Left hindlimb (tissue), 1 donor: ENCODE measurements at regions not wholly inside any gene's neighbourhood (a gene's known extent, or its start where the extent isn't known, plus 50 kb on each side); places are given as distances from the start of the nearest gene placed in this dataset.

Source experiments
- DNase-seq: peaks from one replicate; pipeline ENCODE4 v3.0.0-alpha.2; 2018

- DNase-seq = no peak
Measured at GRCh38 chr16:48879223-48880122, 269.5 kb upstream of the N4BP1 start.

DNA sequence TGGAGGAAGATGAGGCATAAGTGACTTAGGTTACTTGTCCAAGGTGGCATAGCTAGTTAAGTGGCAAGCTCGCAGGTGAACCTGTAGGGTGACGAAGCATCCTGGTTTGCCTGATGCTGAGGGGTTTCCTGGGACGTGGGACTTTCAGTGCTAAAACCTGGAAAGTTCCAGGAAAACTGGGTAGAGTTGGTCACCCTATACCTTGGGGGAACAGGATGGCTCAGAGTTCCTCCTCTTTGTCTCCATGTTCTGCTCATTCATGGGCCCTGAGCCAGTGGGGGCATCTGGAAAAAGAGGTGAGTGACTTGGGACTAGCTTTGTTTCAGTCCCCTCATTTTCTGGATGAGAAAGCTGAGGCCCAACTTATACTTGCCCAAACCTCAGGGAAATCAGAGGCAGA lies 268.0 kb upstream of the N4BP1 start:
- no peak for DNase-seq

- no peak for DNase-seq
Measured at GRCh38 chr16:48870141-48870540, 260.2 kb upstream of the N4BP1 start.

DNA sequence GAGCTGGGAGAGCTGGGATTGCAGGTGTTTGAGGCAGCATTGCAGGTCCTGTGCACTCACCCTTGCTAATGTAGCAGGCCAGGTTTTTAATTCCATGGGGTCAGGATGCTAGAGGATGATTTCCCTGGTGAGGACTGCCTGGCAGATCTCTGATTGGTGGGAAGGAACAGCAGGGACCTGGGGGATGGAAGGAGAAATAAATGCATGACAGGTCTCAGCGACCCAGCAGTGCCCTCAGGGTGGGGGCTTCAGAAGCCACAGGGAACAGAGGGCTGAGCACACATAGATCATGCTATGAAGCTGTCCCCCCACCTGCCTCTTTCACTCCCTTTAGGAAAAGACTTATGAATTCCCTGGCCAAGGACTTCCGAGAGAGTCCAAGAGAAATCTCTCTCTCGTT lies 255.5 kb upstream of the N4BP1 start:
- DNase-seq = no peak

DNA sequence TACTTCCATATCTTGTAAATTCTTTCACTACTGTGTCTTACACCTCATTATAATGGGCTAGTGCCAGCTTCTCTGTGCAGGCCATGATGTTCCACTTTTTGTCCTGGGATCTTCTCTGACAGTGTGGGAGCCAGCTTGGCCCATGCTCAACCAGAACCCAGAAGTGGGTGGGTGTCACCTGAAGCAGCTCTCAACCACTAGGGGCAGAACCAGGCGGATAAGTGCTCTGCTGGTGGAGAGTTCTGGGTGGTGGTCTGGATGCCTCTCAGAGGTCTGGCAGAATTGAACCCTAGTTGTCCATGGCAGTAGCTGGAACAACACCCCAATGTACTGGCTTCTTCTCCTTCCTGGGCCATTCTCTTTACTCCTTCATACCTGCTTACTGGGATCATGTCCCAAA lies 254.1 kb upstream of the N4BP1 start:
- no peak for DNase-seq

- no peak for DNase-seq
Measured at GRCh38 chr16:48862087-48862532, 252.1 kb upstream of the N4BP1 start.

GRCh38 chr16:48860341-48860740 lies 250.4 kb upstream of the N4BP1 start:
- no peak for DNase-seq

GRCh38 chr16:48852951-48853350 lies 243.0 kb upstream of the N4BP1 start:
- DNase-seq = no peak

DNA sequence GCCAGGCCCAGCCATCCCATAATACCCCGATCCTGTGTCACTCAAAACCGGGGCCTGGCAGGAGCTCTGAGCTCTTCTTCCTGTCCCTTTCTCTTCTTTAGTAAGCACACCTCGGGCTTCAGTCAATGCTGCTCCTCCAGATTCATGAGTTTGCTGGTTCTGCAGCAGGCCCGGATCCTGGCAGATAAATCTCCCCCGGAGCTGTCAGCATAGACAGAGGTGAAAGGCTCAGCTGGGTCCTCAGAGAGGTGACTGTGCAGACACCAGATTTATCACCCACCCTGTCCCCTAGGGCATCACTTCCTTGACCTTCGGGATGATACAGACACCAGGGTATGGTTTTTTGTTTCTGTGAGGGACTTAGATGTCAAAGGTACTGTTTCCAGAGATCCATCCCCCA lies 242.5 kb upstream of the N4BP1 start:
- no peak for DNase-seq

DNA sequence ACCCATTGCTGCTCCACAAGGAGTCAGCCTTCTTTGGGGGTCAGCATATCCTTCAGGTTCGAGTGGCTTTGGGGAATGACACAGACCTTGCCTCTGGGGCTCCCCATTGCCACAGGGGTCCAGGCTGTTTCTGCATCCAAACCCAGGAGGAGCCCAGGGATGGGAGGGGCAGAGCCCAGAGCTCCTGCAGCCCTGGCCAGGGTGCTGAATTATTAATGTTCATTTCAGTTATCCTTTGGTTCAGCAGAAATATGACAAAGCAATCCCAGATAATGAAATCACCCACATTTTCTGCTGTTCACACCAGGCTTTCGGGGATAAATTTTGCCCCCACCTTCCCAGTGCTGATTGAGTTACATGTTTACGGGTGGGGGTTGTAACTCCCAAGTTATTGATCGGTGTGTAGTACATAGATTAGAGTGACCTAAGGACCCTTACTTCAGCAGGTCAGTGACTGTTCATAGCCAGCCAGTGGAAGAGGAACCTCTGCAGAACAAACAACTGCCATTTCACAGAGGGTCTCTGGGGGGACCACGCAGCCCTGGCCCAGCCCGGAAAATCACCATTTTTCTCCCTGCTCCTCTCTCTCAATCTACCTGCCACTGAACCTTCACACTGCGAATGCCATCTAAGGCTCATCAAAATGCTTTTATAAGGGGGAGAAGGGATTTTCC lies 240.3 kb upstream of the N4BP1 start:
- no peak for DNase-seq

DNA sequence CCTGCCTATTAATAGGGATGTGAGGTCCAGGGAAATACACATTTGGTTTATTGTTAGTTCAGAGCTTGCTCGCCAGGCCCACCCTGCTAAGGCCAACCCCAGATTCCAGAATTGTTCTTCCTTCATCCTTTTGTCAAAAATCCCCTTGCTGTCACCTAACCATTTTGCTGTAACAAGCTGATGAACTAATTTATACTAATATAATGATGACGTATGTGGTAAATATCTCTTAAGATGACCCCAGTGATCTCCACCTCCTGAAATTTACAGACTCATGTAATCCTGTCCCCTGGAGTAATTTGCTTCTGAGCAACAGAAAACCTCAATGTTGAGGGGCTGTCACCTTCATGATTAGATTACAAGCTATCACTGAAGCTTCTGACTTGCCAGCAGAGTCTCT lies 236.3 kb upstream of the N4BP1 start:
- DNase-seq = no peak

- no peak for DNase-seq
Measured at GRCh38 chr16:48845261-48845660, 235.3 kb upstream of the N4BP1 start.

- no peak for DNase-seq
Measured at GRCh38 chr16:48838349-48838748, 228.4 kb upstream of the N4BP1 start.

DNA sequence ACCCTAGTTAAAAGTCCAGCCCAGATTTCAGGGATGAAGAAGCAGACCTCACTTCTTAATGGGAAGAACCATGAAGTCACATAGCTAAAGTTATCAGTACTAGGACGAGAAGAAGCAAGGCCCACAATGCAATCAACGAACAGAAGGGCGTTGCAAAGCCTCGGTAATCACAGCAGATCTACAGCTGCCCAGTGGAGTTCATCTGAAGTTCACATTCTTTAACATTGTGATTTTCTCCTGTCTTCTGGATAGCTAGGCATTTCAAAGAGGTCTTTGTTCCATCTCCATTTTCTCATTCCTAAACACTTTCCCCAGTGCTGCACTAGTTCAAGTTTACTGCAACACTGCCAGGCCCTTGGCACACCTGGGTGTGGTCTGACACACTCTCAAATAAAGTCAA lies 226.7 kb upstream of the N4BP1 start:
- no peak for DNase-seq

DNA sequence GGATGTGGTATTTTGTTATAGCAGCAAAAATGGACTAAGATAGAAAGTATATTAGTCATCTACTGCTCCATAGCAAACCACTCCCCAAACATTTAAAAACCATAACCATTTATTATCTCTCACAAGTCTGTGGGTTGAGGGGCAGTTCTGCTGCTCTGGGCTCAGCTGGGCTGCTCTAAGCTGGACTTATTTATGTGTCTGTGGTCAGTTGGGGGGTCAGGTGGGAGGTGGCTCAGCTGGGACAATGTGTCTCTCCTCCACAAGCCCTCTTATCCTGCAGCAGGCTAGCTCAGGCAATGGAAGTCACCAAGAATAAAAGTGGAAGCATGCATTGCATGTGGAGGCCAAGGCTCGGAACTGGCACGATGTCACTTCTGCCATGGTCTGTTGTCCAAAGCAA lies 226.1 kb upstream of the N4BP1 start:
- no peak for DNase-seq

GRCh38 chr16:48834576-48834975 lies 224.6 kb upstream of the N4BP1 start:
- DNase-seq = no peak

DNA sequence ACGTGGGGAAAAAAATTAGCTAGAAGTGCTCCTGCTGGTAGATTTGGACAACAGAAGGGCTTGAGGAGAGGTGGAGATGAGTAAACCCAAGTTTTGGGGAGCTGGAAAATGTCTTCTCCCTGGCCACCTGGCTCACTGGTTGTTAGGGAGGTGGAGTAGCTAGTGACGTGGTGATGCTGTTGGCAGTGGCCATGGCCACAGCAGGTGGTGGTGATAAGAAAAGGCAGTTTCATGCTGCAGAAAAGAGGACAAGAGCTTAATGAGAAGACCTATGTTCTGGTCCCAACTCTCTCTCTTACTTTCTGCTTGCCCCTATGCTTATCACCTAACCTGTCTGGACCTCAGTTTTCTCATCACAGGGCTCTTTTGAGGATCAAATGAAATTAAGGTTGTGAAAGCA lies 223.5 kb upstream of the N4BP1 start:
- no peak for DNase-seq

DNA sequence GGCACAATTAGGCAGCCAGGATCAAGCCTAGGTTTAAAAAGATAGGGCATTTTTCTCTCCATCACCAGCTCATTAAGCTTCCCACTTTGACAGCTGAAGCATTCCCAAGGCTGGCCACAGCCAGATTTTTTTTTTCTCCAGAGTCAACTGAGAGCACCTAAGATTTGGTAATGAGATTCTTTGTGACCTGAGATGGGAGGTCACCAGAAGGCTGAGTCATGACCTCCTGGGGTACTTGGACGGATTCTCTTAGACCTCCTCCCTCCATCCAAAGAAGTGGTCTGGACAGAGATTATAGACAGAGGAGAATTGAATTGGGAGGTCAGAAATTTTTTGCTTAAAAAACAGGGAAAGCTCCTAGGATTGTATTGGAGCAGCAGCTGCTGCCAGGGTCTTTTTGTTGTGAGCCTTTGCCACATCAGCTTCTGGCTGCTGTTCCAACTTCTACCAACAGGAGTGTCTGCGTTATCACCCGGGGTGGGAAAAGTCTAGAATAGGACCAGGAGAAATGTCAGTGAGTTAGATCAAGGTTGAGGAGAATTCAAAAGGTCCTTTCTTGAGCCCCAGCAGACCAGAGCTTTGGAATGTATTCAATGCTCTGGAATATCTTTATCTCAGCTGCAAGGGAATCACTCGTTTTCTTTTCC lies 221.2 kb upstream of the N4BP1 start:
- DNase-seq = no peak

DNA sequence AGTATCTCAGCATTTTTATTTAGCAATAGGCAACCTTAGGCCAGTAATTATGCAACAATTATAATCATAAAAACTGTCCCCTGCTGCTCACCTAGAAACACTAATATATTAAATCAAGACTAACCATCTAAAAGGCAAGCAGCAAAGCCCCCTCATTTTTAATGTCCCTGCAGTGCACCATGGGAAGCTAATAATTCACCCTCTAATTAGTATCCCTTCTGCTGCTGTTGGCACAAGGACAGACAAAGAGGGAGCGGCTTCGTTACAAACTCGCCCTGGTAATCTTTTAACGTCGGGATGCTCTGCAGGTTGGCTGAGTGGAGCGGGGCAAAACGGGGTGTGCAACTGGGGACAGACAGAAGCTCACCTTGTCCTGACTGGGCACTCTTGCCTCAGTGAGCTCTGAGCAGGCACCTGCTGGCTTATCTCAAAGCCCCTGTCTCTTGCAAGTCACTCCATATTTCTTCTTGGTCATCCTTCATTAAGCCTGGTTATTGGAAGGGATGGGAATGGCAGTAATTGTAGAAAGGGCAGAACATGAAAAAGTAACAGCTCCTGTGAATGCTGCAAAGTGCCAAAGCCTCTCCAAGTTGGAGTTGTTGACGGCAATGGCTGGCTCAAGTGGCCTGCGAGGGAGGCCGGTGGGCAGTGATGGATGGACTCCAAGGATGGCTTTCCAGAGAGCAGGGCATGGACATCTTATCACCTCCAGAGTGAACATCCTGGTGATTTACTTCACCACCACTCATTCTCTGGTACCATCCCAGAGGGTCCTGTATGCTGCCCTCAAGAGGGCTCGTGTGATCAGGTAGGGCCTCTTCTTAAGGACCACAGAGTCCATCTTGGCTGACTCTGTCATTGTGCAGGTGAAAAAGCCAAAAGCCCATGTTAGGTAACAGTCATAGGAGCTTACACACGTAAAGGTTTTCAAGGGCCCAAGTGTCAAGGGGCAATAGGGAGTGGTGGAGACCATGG lies 219.6 kb upstream of the N4BP1 start:
- DNase-seq = no peak

- no peak for DNase-seq
Measured at GRCh38 chr16:48824271-48824670, 214.3 kb upstream of the N4BP1 start.

- DNase-seq = no peak
Measured at GRCh38 chr16:48822431-48822830, 212.5 kb upstream of the N4BP1 start.

DNA sequence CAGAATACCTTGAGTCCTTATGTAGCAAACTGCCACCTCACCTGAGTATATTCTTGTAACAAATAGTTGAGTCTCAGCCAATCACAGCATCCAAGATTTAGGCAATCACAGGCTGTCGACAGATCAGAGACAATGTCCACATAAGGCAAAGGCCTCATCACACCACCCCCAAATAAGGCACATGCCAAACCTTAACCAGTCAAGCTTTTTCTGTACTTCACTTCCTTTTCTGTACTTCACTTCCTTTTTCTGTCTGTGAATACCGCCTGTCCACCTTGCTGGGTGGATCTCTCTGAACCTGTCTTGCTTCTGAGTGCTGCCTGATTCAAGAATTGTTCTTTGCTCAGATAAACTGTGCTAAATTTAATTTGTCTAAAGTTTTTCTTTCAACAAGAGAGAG lies 210.4 kb upstream of the N4BP1 start:
- no peak for DNase-seq

GRCh38 chr16:48818257-48818656 lies 208.3 kb upstream of the N4BP1 start:
- no peak for DNase-seq
